ENCODE measurements at regions not wholly inside any gene's neighbourhood (a gene's known extent, or its start where the extent isn't known, plus 50 kb on each side); places are given as distances from the start of the nearest gene placed in this dataset.

- no peak for TF ChIP-seq CTCF (IDR thresholded peaks at IDR 0.05)
- TF ChIP-seq ZFX (IDR thresholded peaks at IDR 0.05; ENCODE audit: borderline replicate concordance), result no peak
These were observed 54.8 kb downstream of the ADRA2C start for GRCh38 chr4:3820806-3821579.

All from 22Rv1 (cell line).